ENCODE measurements at regions not wholly inside any gene's neighbourhood (a gene's known extent, or its start where the extent isn't known, plus 50 kb on each side); places are given as distances from the start of the nearest gene placed in this dataset.

GRCh38 chr1:234931404-234931973, 197.1 kb downstream of the TOMM20 start:
- TF ChIP-seq CTCF (conservative IDR thresholded peaks at IDR 0.05; ENCODE audit: low read length) (no peak), EZH2phosphoT487 (IDR thresholded peaks at IDR 0.05; ENCODE audit: borderline replicate concordance, low read depth, low read length) (no peak)

Measured in OCI-LY7 (cell line).